ENCODE measurements at regions not wholly inside any gene's neighbourhood (a gene's known extent, or its start where the extent isn't known, plus 50 kb on each side); places are given as distances from the start of the nearest gene placed in this dataset.

DNA sequence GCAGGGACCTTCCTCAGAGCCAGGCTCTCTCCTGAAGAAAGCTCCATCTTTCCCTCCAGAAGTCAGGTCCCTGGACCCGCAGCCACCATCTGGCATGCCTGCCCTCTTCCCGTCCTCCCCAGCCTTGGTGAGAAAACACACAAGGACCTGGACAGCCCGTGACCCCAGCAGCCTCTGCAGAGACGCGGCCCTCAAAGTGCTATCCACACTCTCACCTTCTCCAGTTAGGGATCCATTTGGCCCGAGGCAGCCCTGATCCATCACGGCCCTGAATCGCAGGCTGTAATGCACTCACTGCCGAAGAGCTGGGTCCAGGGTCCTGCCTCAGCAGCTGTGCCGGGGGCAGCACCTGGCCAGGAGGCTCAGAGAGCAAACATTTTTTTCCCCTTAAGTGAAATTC, 185.1 kb downstream of the OLFM1 start:
- DNase-seq: no peak
- no peaks in the 10 kb centered on the region for H3K27me3 ChIP-seq (ENCODE audit: control insufficient read depth, insufficient read depth, low read length)
- H3K4me3 ChIP-seq (ENCODE audit: insufficient read depth, low read depth, low read length): no peak overlapping the region
- H3K36me3 ChIP-seq (replicated peaks; ENCODE audit: control insufficient read depth, insufficient read depth, low read length): no peaks in the 10 kb centered on the region

DNA sequence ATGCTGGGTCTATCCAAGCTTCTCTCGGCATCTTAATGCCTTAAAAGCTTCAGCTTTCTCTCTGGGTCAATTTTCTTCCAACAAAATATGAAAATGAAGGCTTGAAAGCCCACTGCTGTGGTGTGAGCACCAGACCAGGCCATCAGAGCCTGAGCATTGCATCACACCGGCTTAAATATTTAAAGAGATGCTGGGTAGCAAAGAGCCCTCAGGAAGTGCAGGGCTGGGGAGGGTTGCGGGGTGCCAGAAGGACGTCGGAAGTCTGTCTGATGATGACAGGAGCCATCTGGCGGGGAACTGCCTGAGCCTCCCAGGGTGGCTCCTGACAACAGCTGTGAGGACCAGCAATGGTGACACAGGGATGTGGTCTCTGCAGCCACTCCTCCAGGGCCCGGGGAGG, 185.5 kb downstream of the OLFM1 start:
- no peak for DNase-seq
- no peaks in the 10 kb centered on the region for H3K36me3 ChIP-seq (replicated peaks; ENCODE audit: control insufficient read depth, insufficient read depth, low read length)
- H3K27me3 ChIP-seq (ENCODE audit: control insufficient read depth, insufficient read depth, low read length): no peaks in the 10 kb centered on the region
- no peak overlapping the region for H3K4me3 ChIP-seq (ENCODE audit: insufficient read depth, low read depth, low read length)

DNA sequence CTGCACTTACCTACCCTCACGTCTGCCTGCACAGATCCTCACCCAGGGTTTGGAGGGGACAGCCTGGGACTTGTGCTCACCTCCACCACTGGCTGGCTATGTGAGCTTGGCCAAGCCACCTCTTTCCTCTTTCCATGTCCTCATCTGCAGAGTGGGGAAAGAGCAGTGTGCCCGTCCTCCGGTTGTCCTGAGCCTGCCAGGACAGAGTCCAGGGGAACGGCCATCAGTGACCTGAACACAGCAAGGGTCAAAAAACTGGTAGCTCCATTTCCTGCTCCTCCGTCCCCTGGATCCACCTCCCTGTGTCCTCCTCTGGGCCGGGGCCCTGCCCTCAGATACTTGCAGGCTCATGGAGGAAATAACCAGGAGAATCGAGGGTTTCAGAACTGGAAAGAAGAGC, 187.7 kb downstream of the OLFM1 start:
- H3K36me3 ChIP-seq (replicated peaks; ENCODE audit: control insufficient read depth, insufficient read depth, low read length): no peaks in the 10 kb centered on the region
- no peak overlapping the region for H3K4me3 ChIP-seq (ENCODE audit: insufficient read depth, low read depth, low read length)
- H3K27me3 ChIP-seq (ENCODE audit: control insufficient read depth, insufficient read depth, low read length): no peaks in the 10 kb centered on the region
- DNase-seq: no peak

DNA sequence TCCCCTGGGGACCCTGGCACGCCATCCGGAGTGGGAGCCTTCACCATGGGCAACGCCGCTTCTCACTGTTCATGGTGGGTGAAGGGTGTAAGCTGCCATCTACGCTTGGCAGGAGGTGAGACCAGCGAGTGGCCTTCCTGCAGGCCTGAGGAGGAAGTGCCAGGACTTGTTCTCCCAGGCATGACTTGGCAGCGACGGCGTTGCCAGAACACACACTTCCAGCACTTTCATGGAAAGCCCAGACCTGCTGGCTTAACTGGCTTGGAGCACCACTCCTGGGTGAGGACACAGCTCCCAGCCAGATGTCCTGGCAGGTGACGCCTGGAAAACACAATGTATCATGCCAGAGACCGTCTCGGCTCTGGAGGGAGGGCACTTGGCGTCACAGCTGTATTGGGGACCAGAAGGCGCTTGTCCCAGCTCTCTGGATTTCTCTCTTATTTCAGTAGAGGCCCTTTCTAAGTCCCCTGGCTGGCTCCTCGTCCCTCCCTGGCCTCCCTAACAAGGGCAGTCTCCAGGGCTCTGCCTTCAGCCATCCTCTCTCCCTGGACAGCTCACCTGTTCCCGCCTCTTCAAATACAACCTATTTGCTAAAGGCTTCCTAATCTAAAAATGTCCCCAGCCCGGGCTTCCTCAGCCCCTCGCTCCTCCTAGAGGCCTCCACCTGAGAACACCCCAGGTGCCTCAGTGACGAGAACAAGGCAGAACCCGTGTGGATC, 188.3 kb downstream of the OLFM1 start:
- no peaks in the 10 kb centered on the region for H3K36me3 ChIP-seq (replicated peaks; ENCODE audit: control insufficient read depth, insufficient read depth, low read length)
- no peaks in the 10 kb centered on the region for H3K27me3 ChIP-seq (ENCODE audit: control insufficient read depth, insufficient read depth, low read length)
- no peak overlapping the region for H3K4me3 ChIP-seq (ENCODE audit: insufficient read depth, low read depth, low read length)
- DNase-seq: no peak

DNA sequence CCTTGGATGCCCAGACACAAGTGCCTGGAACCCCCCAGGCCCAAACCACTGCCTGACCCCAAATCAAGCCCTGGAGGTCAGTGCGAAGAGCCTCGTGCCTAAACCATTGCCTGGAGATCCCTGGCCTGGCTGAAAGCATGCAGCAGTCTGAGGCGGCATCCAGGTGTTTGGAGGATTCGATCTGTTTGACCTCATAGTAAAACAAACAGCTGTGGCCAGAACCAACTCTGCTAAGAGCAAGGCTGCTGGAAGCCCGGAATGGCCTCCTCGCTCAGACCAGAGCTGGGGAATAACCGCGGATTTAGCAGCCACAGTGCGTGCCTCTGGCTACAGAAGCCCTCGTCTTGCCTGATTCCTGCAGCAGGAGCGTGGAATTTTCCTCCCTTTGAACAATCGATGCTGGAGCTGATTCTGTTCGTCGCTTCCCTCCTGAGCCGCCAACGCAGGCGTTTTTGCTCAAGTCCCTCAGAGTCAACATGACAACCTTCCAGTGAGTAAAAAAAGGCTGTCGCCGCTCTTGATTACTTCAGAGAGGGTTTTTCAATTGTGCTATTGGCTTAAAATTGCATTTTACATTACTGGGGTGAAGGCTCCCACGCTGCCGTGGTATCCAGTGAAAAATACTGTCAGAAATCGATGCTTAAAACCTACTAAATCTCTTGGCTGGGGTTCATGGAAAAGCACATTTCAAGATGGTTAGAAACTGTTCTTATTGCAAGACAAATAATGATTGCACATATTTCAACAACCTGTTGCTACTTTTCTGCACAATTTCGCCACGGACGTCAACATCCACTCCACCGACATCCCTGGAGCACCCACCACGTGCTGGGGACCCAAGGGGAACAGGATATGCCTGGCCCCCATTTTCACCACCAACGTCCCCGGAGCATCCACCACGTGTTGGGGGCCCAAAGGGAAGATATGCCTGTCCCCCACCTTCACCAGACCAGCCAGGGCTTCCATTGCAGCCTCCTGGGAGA, 190.0 kb downstream of the OLFM1 start:
- H3K4me3 ChIP-seq (ENCODE audit: insufficient read depth, low read depth, low read length): no peak overlapping the region
- no peaks in the 10 kb centered on the region for H3K27me3 ChIP-seq (ENCODE audit: control insufficient read depth, insufficient read depth, low read length)
- DNase-seq: no peak
- H3K36me3 ChIP-seq (replicated peaks; ENCODE audit: control insufficient read depth, insufficient read depth, low read length): no peaks in the 10 kb centered on the region

DNA sequence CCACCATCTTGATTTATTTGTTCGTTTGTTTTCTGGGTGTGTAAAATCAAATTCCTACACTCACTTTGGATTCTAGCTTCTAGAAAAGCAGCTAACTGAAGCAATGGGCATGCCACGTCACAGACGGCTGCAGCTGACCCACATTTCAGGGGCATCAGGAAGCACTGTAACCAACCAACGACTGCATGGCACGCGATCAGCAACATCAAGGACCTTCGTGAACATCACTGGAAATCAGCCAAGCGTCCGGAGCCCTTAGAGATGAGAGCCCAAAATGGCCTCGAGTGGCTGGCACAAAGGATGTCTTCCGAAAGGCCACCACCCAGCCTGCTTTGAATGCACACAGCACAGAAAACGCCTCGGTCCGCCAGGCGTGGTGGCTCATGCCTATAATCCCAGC, 191.1 kb downstream of the OLFM1 start:
- H3K27me3 ChIP-seq (ENCODE audit: control insufficient read depth, insufficient read depth, low read length): no peaks in the 10 kb centered on the region
- no peaks in the 10 kb centered on the region for H3K36me3 ChIP-seq (replicated peaks; ENCODE audit: control insufficient read depth, insufficient read depth, low read length)
- no peak overlapping the region for H3K4me3 ChIP-seq (ENCODE audit: insufficient read depth, low read depth, low read length)

DNA sequence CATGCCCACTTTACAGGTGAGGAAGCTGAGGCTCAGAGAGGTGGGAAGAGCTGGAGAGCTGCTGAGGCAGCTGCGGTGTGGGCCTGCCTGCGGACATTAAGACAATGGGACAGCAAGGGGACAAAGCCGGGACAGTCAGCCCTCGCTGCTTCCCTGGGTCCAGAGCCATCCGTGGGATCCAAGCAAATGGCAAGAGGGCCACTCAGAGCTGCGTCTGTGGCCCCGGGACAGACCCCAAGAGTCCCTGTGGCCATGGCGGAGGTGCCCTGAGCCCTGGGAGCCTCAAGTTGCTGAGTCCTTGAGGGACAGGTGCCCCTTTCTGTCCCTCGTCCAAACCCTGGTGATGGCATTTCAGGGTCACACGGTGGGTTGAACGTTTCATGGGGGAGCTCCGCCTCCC, 191.9 kb downstream of the OLFM1 start:
- H3K4me3 ChIP-seq (ENCODE audit: insufficient read depth, low read depth, low read length): no peak overlapping the region
- no peaks in the 10 kb centered on the region for H3K27me3 ChIP-seq (ENCODE audit: control insufficient read depth, insufficient read depth, low read length)
- no peak for DNase-seq
- H3K36me3 ChIP-seq (replicated peaks; ENCODE audit: control insufficient read depth, insufficient read depth, low read length): no peaks in the 10 kb centered on the region

More for the DNA sequence above, 191.1 kb downstream of the OLFM1 start:
- no peak for DNase-seq

DNA sequence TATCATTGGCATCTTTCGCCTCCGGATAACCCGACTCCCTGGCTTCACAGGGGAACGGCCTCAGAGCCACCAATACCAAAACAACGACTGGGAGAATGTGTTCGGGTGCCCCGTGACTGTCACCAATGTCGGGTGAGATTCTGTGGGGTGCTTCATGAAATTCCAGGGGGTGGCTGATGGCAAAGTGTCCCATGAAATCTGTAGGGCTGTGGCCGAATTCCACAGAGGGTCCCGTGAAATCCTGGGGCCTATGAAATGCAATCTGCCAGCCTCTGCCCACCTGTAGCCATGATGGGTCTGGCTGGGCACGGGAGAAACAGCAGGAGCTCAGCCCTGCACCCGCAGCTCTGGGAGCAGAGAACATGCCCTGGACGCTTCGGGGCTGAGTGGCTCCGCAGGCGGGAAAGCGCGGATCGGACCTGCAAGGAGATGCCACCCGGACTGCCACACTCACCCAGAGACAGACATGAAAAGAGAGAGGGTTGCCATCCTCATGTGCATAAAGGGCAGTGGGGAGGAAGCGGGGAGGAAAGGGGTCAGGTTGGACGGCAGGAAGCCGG, 192.4 kb downstream of the OLFM1 start:
- Histone ChIP-seq H3K4me3 (ENCODE audit: insufficient read depth, low read depth, low read length) (no peak overlapping the region), H3K36me3 (replicated peaks; ENCODE audit: control insufficient read depth, insufficient read depth, low read length) (no peaks in the 10 kb centered on the region), H3K27me3 (ENCODE audit: control insufficient read depth, insufficient read depth, low read length) (no peaks in the 10 kb centered on the region)
- no peak for DNase-seq

DNA sequence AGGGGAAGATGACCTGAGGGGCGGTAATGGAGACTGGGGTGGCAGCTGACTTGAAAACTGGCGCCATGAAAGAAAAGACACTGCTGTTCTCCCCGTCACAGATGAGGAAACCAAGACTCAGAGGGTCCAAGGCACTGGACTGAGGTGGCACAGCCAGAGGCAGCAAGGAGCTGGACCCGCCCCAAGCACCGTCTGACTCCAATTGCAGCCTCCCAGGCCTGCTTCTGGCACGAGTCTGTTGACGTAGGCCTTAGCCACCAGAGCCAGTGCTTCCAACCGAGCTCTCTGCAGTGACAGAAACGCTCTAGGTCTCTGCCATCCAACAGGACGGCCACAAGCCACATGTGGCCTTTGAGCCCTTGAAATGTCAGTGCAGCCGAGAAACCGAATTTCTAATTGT, 193.2 kb downstream of the OLFM1 start:
- Histone ChIP-seq H3K36me3 (replicated peaks; ENCODE audit: control insufficient read depth, insufficient read depth, low read length) (no peaks in the 10 kb centered on the region), H3K27me3 (ENCODE audit: control insufficient read depth, insufficient read depth, low read length) (no peaks in the 10 kb centered on the region), H3K4me3 (ENCODE audit: insufficient read depth, low read depth, low read length) (no peak overlapping the region)
- DNase-seq: no peak

DNA sequence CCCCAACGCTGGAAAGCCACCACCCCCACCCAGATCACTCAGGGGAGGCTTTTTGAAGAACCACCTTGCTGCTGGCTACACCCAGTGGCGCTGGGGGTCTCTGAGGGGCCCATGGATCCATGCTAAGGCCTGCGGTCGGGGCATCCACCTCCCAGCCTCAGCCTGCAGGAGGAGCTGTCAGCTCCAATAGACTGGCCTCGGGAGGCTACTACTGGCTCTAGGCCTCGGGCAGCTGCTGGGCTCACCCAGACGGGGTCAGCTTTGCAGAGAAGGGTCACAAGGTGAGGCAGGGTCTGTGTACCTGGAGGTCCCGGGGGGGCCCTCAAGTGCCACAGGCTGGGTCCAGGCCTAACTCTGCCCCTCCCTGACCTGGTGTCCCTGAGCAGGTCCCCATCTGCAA, 193.7 kb downstream of the OLFM1 start:
- Histone ChIP-seq H3K36me3 (replicated peaks; ENCODE audit: control insufficient read depth, insufficient read depth, low read length) (no peaks in the 10 kb centered on the region), H3K4me3 (ENCODE audit: insufficient read depth, low read depth, low read length) (no peak overlapping the region), H3K27me3 (ENCODE audit: control insufficient read depth, insufficient read depth, low read length) (no peaks in the 10 kb centered on the region)
- DNase-seq: peak; percentile 92

DNA sequence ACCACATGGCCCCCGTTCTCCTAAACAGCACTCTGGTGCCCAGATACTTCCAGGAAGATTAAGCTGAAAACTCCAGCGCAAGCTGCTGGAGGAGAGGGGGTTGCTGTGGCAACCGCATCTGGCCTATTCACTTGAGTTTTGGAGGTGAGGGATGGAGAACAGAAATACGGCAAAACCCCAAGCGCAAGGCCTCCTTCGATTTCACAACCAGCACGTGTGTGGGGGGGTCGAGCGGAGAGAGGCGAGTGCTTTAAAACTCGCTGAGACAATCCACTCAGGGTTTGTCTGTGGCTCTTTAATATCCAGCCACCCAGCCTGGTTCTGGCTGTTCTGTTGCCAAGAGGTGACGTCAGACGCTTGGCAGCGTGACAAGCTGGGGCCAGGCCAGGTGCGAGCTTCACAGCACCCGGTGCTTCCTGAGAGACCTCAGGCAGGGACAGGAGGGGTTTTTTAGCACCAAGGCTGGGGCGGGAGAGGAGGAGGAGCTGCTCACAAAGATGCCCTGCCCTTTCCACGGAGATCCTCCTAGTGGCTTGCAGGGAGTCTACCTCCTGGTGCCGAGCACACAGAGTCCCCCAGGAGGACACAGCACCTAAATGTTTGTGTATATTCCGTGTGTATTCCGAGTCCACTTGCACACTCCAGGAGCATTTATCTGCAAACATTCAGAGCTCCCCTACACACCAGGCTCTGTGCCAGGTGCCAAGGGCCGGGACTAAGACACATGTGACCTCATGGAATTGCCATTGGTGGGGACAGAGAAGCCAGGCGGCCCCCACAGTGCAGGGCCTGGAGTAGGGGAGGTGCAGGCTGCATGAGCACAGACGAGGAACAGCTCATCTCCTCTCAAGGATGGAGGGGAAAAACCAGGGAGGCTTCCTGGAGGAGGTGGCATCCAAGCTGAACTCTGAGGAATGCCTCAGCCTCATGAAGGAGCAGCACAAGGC, 194.6 kb downstream of the OLFM1 start:
- H3K36me3 ChIP-seq (replicated peaks; ENCODE audit: control insufficient read depth, insufficient read depth, low read length): no peaks in the 10 kb centered on the region
- DNase-seq: no peak
- H3K27me3 ChIP-seq (ENCODE audit: control insufficient read depth, insufficient read depth, low read length): no peaks in the 10 kb centered on the region
- no peak overlapping the region for H3K4me3 ChIP-seq (ENCODE audit: insufficient read depth, low read depth, low read length)

DNA sequence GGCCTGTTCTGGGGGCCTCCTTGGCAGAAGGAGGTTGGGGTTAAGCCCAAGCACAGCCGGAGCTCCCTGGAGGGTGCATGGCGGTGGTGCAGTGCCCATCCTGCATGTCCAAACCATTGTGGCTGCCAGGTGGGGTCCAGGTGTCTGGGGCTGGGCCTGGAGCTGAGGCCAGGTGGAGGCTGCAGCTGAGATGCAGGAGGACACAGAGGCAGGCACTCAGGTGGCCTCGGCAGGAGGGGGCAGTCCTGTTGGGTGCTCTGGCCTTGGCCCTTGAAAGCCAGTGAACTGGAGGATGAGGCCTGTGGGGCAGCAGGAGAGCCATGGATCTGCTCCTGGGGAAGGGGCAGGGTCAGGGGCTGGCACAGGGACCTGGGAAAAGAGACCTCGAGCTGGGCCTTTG, 195.3 kb downstream of the OLFM1 start:
- H3K4me3 ChIP-seq (ENCODE audit: insufficient read depth, low read depth, low read length): no peak overlapping the region
- H3K36me3 ChIP-seq (replicated peaks; ENCODE audit: control insufficient read depth, insufficient read depth, low read length): no peaks in the 10 kb centered on the region
- no peak for DNase-seq
- no peaks in the 10 kb centered on the region for H3K27me3 ChIP-seq (ENCODE audit: control insufficient read depth, insufficient read depth, low read length)

DNA sequence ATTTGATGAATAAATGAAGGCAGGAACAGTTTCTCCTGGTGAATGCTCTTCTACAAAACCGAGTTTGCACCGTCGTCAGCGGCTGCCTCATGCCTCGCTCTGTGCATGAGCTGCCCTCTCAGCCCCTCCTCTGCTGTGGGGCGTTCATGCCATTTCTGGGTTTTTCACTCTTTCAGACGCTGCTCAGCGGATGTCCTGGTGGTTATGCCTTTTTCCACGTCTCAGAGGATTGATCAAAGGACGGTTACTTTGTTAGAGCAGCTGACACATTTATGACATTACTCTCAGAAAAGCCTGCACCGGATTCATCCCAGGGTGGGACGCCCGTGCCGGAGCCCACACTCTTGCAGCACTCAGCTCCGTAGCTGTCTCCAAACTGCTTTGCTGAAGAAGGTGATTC, 195.9 kb upstream of the PPP1R26 start:
- no peaks in the 10 kb centered on the region for H3K36me3 ChIP-seq (replicated peaks; ENCODE audit: control insufficient read depth, insufficient read depth, low read length)
- no peak overlapping the region for H3K4me3 ChIP-seq (ENCODE audit: insufficient read depth, low read depth, low read length)
- no peak for DNase-seq
- no peaks in the 10 kb centered on the region for H3K27me3 ChIP-seq (ENCODE audit: control insufficient read depth, insufficient read depth, low read length)

All from H7 (cell line).